ENCODE measurements at regions not wholly inside any gene's neighbourhood (a gene's known extent, or its start where the extent isn't known, plus 50 kb on each side); places are given as distances from the start of the nearest gene placed in this dataset.
"Not testable (repeated sequence)": the region's sequence is repeated elsewhere in the genome, so short reads cannot be mapped to it uniquely, and the experiment has no call there.

GRCh38 chr17:14579716-14580115, 278.8 kb downstream of the HS3ST3B1 start:
- no peaks in the 10 kb centered on the region for H3K27me3 ChIP-seq (ENCODE audit: control insufficient read depth in 1 of 2, insufficient read depth in 2 of 2, low read length in 2 of 2)

GRCh38 chr17:14575471-14575953, 274.6 kb downstream of the HS3ST3B1 start:
- H3K36me3 ChIP-seq (ENCODE audit: control insufficient read depth in 1 of 2, insufficient read depth in 2 of 2, low read length in 2 of 2), result no peaks in the 10 kb centered on the region
- no peaks in the 10 kb centered on the region for H3K4me1 ChIP-seq (ENCODE audit: control insufficient read depth in 1 of 2, insufficient read depth in 2 of 2, low read length in 2 of 2)
- H3K27me3 ChIP-seq (ENCODE audit: control insufficient read depth in 1 of 2, insufficient read depth in 2 of 2, low read length in 2 of 2), result no peaks in the 10 kb centered on the region
- H3K9ac ChIP-seq (ENCODE audit: low read depth in 1 of 2, low read length in 2 of 2), result no peak overlapping the region
- no peak overlapping the region for H3K27ac ChIP-seq (ENCODE audit: low read depth, low read length)
- H3K4me3 ChIP-seq (ENCODE audit: low read depth in 1 of 2, low read length in 2 of 2), result no peak overlapping the region
- H3K9me3 ChIP-seq (ENCODE audit: control insufficient read depth in 1 of 2, low read length in 2 of 2), result peaks cover 2 to 4% of the 10 kb centered on the region in 2 donors

More at GRCh38 chr17:14579716-14580115, 278.8 kb downstream of the HS3ST3B1 start:
- no peak overlapping the region for H3K4me3 ChIP-seq (ENCODE audit: low read depth in 1 of 2, low read length in 2 of 2)
- H3K9me3 ChIP-seq (ENCODE audit: control insufficient read depth in 1 of 2, low read length in 2 of 2), result peaks cover 2 to 9% of the 10 kb centered on the region in 2 donors
- no peaks in the 10 kb centered on the region for H3K36me3 ChIP-seq (ENCODE audit: control insufficient read depth in 1 of 2, insufficient read depth in 2 of 2, low read length in 2 of 2)
- H3K27ac ChIP-seq (ENCODE audit: low read depth, low read length), result no peak overlapping the region
- H3K4me1 ChIP-seq (ENCODE audit: control insufficient read depth in 1 of 2, insufficient read depth in 2 of 2, low read length in 2 of 2), result no peaks in the 10 kb centered on the region
- no peak overlapping the region for H3K9ac ChIP-seq (ENCODE audit: low read depth in 1 of 2, low read length in 2 of 2)

GRCh38 chr17:14560325-14560724, 259.4 kb downstream of the HS3ST3B1 start:
- H3K4me1 ChIP-seq (ENCODE audit: control insufficient read depth in 1 of 2, insufficient read depth in 2 of 2, low read length in 2 of 2); H3K4me3 ChIP-seq (ENCODE audit: low read depth in 1 of 2, low read length in 2 of 2); H3K27ac ChIP-seq (ENCODE audit: low read depth, low read length); H3K9ac ChIP-seq (ENCODE audit: low read depth in 1 of 2, low read length in 2 of 2); H3K27me3 ChIP-seq (ENCODE audit: control insufficient read depth in 1 of 2, insufficient read depth in 2 of 2, low read length in 2 of 2); H3K9me3 ChIP-seq (ENCODE audit: control insufficient read depth in 1 of 2, low read length in 2 of 2); H3K36me3 ChIP-seq (ENCODE audit: control insufficient read depth in 1 of 2, insufficient read depth in 2 of 2, low read length in 2 of 2): not testable (repeated sequence)

- H3K27ac ChIP-seq (ENCODE audit: low read depth, low read length), result no peak overlapping the region
- no peaks in the 10 kb centered on the region for H3K4me1 ChIP-seq (ENCODE audit: control insufficient read depth in 1 of 2, insufficient read depth in 2 of 2, low read length in 2 of 2)
- H3K4me3 ChIP-seq (ENCODE audit: low read depth in 1 of 2, low read length in 2 of 2), result no peak overlapping the region
- no peaks in the 10 kb centered on the region for H3K9me3 ChIP-seq (ENCODE audit: control insufficient read depth in 1 of 2, low read length in 2 of 2)
- no peaks in the 10 kb centered on the region for H3K27me3 ChIP-seq (ENCODE audit: control insufficient read depth in 1 of 2, insufficient read depth in 2 of 2, low read length in 2 of 2)
- H3K9ac ChIP-seq (ENCODE audit: low read depth in 1 of 2, low read length in 2 of 2), result no peak overlapping the region
- no peaks in the 10 kb centered on the region for H3K36me3 ChIP-seq (ENCODE audit: control insufficient read depth in 1 of 2, insufficient read depth in 2 of 2, low read length in 2 of 2)
These were observed 258.6 kb downstream of the HS3ST3B1 start for GRCh38 chr17:14559264-14560119.

GRCh38 chr17:14557480-14557879, 256.6 kb downstream of the HS3ST3B1 start:
- no peak overlapping the region for H3K9ac ChIP-seq (ENCODE audit: low read depth in 1 of 2, low read length in 2 of 2)
- H3K4me1 ChIP-seq (ENCODE audit: control insufficient read depth in 1 of 2, insufficient read depth in 2 of 2, low read length in 2 of 2), result no peaks in the 10 kb centered on the region
- no peak overlapping the region for H3K27ac ChIP-seq (ENCODE audit: low read depth, low read length)
- H3K36me3 ChIP-seq (ENCODE audit: control insufficient read depth in 1 of 2, insufficient read depth in 2 of 2, low read length in 2 of 2), result no peaks in the 10 kb centered on the region
- H3K9me3 ChIP-seq (ENCODE audit: control insufficient read depth in 1 of 2, low read length in 2 of 2), result peaks cover 0 to 5% of the 10 kb centered on the region in 2 donors
- H3K4me3 ChIP-seq (ENCODE audit: low read depth in 1 of 2, low read length in 2 of 2), result no peak overlapping the region
- no peaks in the 10 kb centered on the region for H3K27me3 ChIP-seq (ENCODE audit: control insufficient read depth in 1 of 2, insufficient read depth in 2 of 2, low read length in 2 of 2)

- Histone ChIP-seq H3K27ac (ENCODE audit: low read depth, low read length) (no peak overlapping the region), H3K9me3 (ENCODE audit: control insufficient read depth in 1 of 2, low read length in 2 of 2) (peaks cover 0 to 9% of the 10 kb centered on the region in 2 donors), H3K4me1 (ENCODE audit: control insufficient read depth in 1 of 2, insufficient read depth in 2 of 2, low read length in 2 of 2) (no peaks in the 10 kb centered on the region), H3K4me3 (ENCODE audit: low read depth in 1 of 2, low read length in 2 of 2) (no peak overlapping the region), H3K36me3 (ENCODE audit: control insufficient read depth in 1 of 2, insufficient read depth in 2 of 2, low read length in 2 of 2) (no peaks in the 10 kb centered on the region), H3K9ac (ENCODE audit: low read depth in 1 of 2, low read length in 2 of 2) (no peak overlapping the region), H3K27me3 (ENCODE audit: control insufficient read depth in 1 of 2, insufficient read depth in 2 of 2, low read length in 2 of 2) (no peaks in the 10 kb centered on the region)
These were observed 253.0 kb downstream of the HS3ST3B1 start for GRCh38 chr17:14553847-14554246.

GRCh38 chr17:14552306-14552705, 251.4 kb downstream of the HS3ST3B1 start:
- Histone ChIP-seq H3K4me3 (ENCODE audit: low read depth in 1 of 2, low read length in 2 of 2) (no peak overlapping the region), H3K27ac (ENCODE audit: low read depth, low read length) (no peak overlapping the region), H3K9me3 (ENCODE audit: control insufficient read depth in 1 of 2, low read length in 2 of 2) (peaks cover 0 to 9% of the 10 kb centered on the region in 2 donors), H3K4me1 (ENCODE audit: control insufficient read depth in 1 of 2, insufficient read depth in 2 of 2, low read length in 2 of 2) (no peaks in the 10 kb centered on the region), H3K36me3 (ENCODE audit: control insufficient read depth in 1 of 2, insufficient read depth in 2 of 2, low read length in 2 of 2) (no peaks in the 10 kb centered on the region), H3K27me3 (ENCODE audit: control insufficient read depth in 1 of 2, insufficient read depth in 2 of 2, low read length in 2 of 2) (no peaks in the 10 kb centered on the region), H3K9ac (ENCODE audit: low read depth in 1 of 2, low read length in 2 of 2) (no peak overlapping the region)

- Histone ChIP-seq H3K27ac (ENCODE audit: low read depth, low read length) (no peak overlapping the region), H3K4me1 (ENCODE audit: control insufficient read depth in 1 of 2, insufficient read depth in 2 of 2, low read length in 2 of 2) (no peaks in the 10 kb centered on the region), H3K27me3 (ENCODE audit: control insufficient read depth in 1 of 2, insufficient read depth in 2 of 2, low read length in 2 of 2) (no peaks in the 10 kb centered on the region), H3K4me3 (ENCODE audit: low read depth in 1 of 2, low read length in 2 of 2) (no peak overlapping the region), H3K9me3 (ENCODE audit: control insufficient read depth in 1 of 2, low read length in 2 of 2) (peaks cover 0 to 4% of the 10 kb centered on the region in 2 donors), H3K36me3 (ENCODE audit: control insufficient read depth in 1 of 2, insufficient read depth in 2 of 2, low read length in 2 of 2) (no peaks in the 10 kb centered on the region), H3K9ac (ENCODE audit: low read depth in 1 of 2, low read length in 2 of 2) (no peak overlapping the region)
These were observed 246.7 kb downstream of the HS3ST3B1 start for GRCh38 chr17:14547556-14547955.

GRCh38 chr17:14547016-14547415, 246.1 kb downstream of the HS3ST3B1 start:
- H3K27me3 ChIP-seq (ENCODE audit: control insufficient read depth in 1 of 2, insufficient read depth in 2 of 2, low read length in 2 of 2), result no peaks in the 10 kb centered on the region
- no peak overlapping the region for H3K27ac ChIP-seq (ENCODE audit: low read depth, low read length)
- no peak overlapping the region for H3K4me3 ChIP-seq (ENCODE audit: low read depth in 1 of 2, low read length in 2 of 2)
- H3K9ac ChIP-seq (ENCODE audit: low read depth in 1 of 2, low read length in 2 of 2), result no peak overlapping the region
- H3K9me3 ChIP-seq (ENCODE audit: control insufficient read depth in 1 of 2, low read length in 2 of 2), result peaks cover 0 to 4% of the 10 kb centered on the region in 2 donors
- H3K4me1 ChIP-seq (ENCODE audit: control insufficient read depth in 1 of 2, insufficient read depth in 2 of 2, low read length in 2 of 2), result no peaks in the 10 kb centered on the region
- no peaks in the 10 kb centered on the region for H3K36me3 ChIP-seq (ENCODE audit: control insufficient read depth in 1 of 2, insufficient read depth in 2 of 2, low read length in 2 of 2)

GRCh38 chr17:14545156-14545906, 244.4 kb downstream of the HS3ST3B1 start:
- H3K27ac ChIP-seq (ENCODE audit: low read depth, low read length), result no peak overlapping the region
- no peaks in the 10 kb centered on the region for H3K36me3 ChIP-seq (ENCODE audit: control insufficient read depth in 1 of 2, insufficient read depth in 2 of 2, low read length in 2 of 2)
- peaks cover 0 to 3% of the 10 kb centered on the region in 2 donors for H3K9me3 ChIP-seq (ENCODE audit: control insufficient read depth in 1 of 2, low read length in 2 of 2)
- H3K9ac ChIP-seq (ENCODE audit: low read depth in 1 of 2, low read length in 2 of 2), result no peak overlapping the region
- H3K4me3 ChIP-seq (ENCODE audit: low read depth in 1 of 2, low read length in 2 of 2), result no peak overlapping the region
- no peaks in the 10 kb centered on the region for H3K27me3 ChIP-seq (ENCODE audit: control insufficient read depth in 1 of 2, insufficient read depth in 2 of 2, low read length in 2 of 2)
- H3K4me1 ChIP-seq (ENCODE audit: control insufficient read depth in 1 of 2, insufficient read depth in 2 of 2, low read length in 2 of 2), result no peaks in the 10 kb centered on the region
